ENCODE measurements at regions not wholly inside any gene's neighbourhood (a gene's known extent, or its start where the extent isn't known, plus 50 kb on each side); places are given as distances from the start of the nearest gene placed in this dataset.

- H3K27ac ChIP-seq, result no peak overlapping the region
- no peaks in the 10 kb centered on the region for H3K4me1 ChIP-seq
- 75 to 100% methylated on average over 1 of the region's 1 CpG for WGBS, 2 donors
- H3K4me3 ChIP-seq (replicated peaks in 1 of 3), result no peak overlapping the region
- no peaks in the 10 kb centered on the region for H3K9me3 ChIP-seq
- no peak for DNase-seq
- intact Hi-C loops (cut with DNase I), result no loop called here
- no peaks in the 10 kb centered on the region for H3K27me3 ChIP-seq
- TF ChIP-seq CTCF (IDR thresholded peaks at IDR 0.05), result no peak
- no peak for TF ChIP-seq POLR2A (IDR thresholded peaks at IDR 0.05)
- no peaks in the 10 kb centered on the region for H3K36me3 ChIP-seq
Observed at GRCh38 chrX:97938706-97939105, 1055.0 kb downstream of the RPA4 start.

GRCh38 chrX:97968376-97969163 is 1084.9 kb downstream of the RPA4 start:
- Histone ChIP-seq H3K4me3 (replicated peaks in 1 of 3) (no peak overlapping the region), H3K36me3 (no peaks in the 10 kb centered on the region), H3K9me3 (no peaks in the 10 kb centered on the region), H3K27ac (no peak overlapping the region), H3K27me3 (no peaks in the 10 kb centered on the region), H3K4me1 (no peaks in the 10 kb centered on the region)
- no peak for DNase-seq
- no peak for TF ChIP-seq CTCF (IDR thresholded peaks at IDR 0.05)
- TF ChIP-seq POLR2A (IDR thresholded peaks at IDR 0.05), result no peak
- intact Hi-C loops (cut with DNase I), result no loop called here
- WGBS, 2 donors, result 57 to 73% methylated on average over 6 to 7 of the region's 7 CpGs

- DNase-seq, result no peak
- intact Hi-C loops (cut with DNase I), result no loop called here
- Histone ChIP-seq H3K4me3 (replicated peaks in 1 of 3) (no peak overlapping the region), H3K27ac (no peak overlapping the region), H3K4me1 (no peaks in the 10 kb centered on the region), H3K36me3 (no peaks in the 10 kb centered on the region), H3K9me3 (no peaks in the 10 kb centered on the region), H3K27me3 (no peaks in the 10 kb centered on the region)
- no peak for TF ChIP-seq POLR2A (IDR thresholded peaks at IDR 0.05)
- no peak for TF ChIP-seq CTCF (IDR thresholded peaks at IDR 0.05)
- 53 to 55% methylated on average over 4 of the region's 4 CpGs for WGBS, 2 donors
Observed at GRCh38 chrX:97984641-97985040, 1100.9 kb downstream of the RPA4 start.

- H3K27ac ChIP-seq, result no peak overlapping the region
- DNase-seq, result no peak
- no peaks in the 10 kb centered on the region for H3K27me3 ChIP-seq
- H3K4me3 ChIP-seq (replicated peaks in 1 of 3), result no peak overlapping the region
- intact Hi-C loops (cut with DNase I), result no loop called here
- H3K36me3 ChIP-seq, result no peaks in the 10 kb centered on the region
- H3K9me3 ChIP-seq, result no peaks in the 10 kb centered on the region
- 82 to 84% methylated on average over 4 of the region's 4 CpGs for WGBS, 2 donors
- H3K4me1 ChIP-seq, result no peaks in the 10 kb centered on the region
- TF ChIP-seq CTCF (IDR thresholded peaks at IDR 0.05) (no peak), POLR2A (IDR thresholded peaks at IDR 0.05) (no peak)
Observed at GRCh38 chrX:97985096-97985495, 1101.4 kb downstream of the RPA4 start.

- Histone ChIP-seq H3K27ac (no peak overlapping the region), H3K9me3 (no peaks in the 10 kb centered on the region), H3K4me3 (replicated peaks in 1 of 3) (no peak overlapping the region), H3K36me3 (no peaks in the 10 kb centered on the region), H3K4me1 (no peaks in the 10 kb centered on the region), H3K27me3 (no peaks in the 10 kb centered on the region)
- 89 to 100% methylated on average over 1 of the region's 1 CpG for WGBS, 2 donors
- intact Hi-C loops (cut with DNase I), result no loop called here
- TF ChIP-seq CTCF (IDR thresholded peaks at IDR 0.05), result no peak
- DNase-seq, result no peak
Observed at GRCh38 chrX:97987979-97988378, 1104.3 kb downstream of the RPA4 start.
